ENCODE measurements at regions not wholly inside any gene's neighbourhood (a gene's known extent, or its start where the extent isn't known, plus 50 kb on each side); places are given as distances from the start of the nearest gene placed in this dataset.

- Histone ChIP-seq H3K4me2 (ENCODE audit: low read length) (no peak overlapping the region), H3K36me3 (ENCODE audit: control insufficient read depth, low read length) (no peaks in the 10 kb centered on the region), H3K27ac (ENCODE audit: low read depth, low read length) (no peak overlapping the region), H3F3A (ENCODE audit: control insufficient read depth, insufficient read depth) (no peaks in the 10 kb centered on the region), H3K27me3 (ENCODE audit: control insufficient read depth, low read length) (no peaks in the 10 kb centered on the region), H3K9me2 (replicated peaks; ENCODE audit: control insufficient read depth, low read length) (no peaks in the 10 kb centered on the region), H4K20me1 (ENCODE audit: control insufficient read depth, insufficient read depth, low read depth, low read length) (no peaks in the 10 kb centered on the region), H3K4me3 (ENCODE audit: low read length) (no peak overlapping the region), H3K4me1 (ENCODE audit: control insufficient read depth, low read length) (no peaks in the 10 kb centered on the region), H3K79me2 (ENCODE audit: control insufficient read depth, low read length) (no peaks in the 10 kb centered on the region), H3K9me3 (ENCODE audit: control insufficient read depth, insufficient read depth, low read length) (no peaks in the 10 kb centered on the region)
- TF ChIP-seq EZH2phosphoT487 (IDR thresholded peaks at IDR 0.05; ENCODE audit: borderline replicate concordance, low read length), result no peak
Observed at GRCh38 chr1:14308460-14308859, 290.0 kb upstream of the KAZN start.

- Histone ChIP-seq H3K4me1 (ENCODE audit: control insufficient read depth, low read length) (no peaks in the 10 kb centered on the region), H3K9me2 (replicated peaks; ENCODE audit: control insufficient read depth, low read length) (no peaks in the 10 kb centered on the region), H3K36me3 (ENCODE audit: control insufficient read depth, low read length) (no peaks in the 10 kb centered on the region), H3K27ac (ENCODE audit: low read depth, low read length) (no peak overlapping the region), H3K79me2 (ENCODE audit: control insufficient read depth, low read length) (no peaks in the 10 kb centered on the region), H3K4me2 (ENCODE audit: low read length) (no peak overlapping the region), H3K4me3 (ENCODE audit: low read length) (no peak overlapping the region), H3F3A (ENCODE audit: control insufficient read depth, insufficient read depth) (no peaks in the 10 kb centered on the region), H3K27me3 (ENCODE audit: control insufficient read depth, low read length) (no peaks in the 10 kb centered on the region), H4K20me1 (ENCODE audit: control insufficient read depth, insufficient read depth, low read depth, low read length) (no peaks in the 10 kb centered on the region), H3K9me3 (ENCODE audit: control insufficient read depth, insufficient read depth, low read length) (no peaks in the 10 kb centered on the region)
- TF ChIP-seq EZH2phosphoT487 (IDR thresholded peaks at IDR 0.05; ENCODE audit: borderline replicate concordance, low read length), result no peak
- TF ChIP-seq CTCF (IDR thresholded peaks at IDR 0.05; ENCODE audit: low read depth, low read length, poor library complexity, severe bottlenecking), result no peak
Observed at GRCh38 chr1:14309984-14310383, 288.5 kb upstream of the KAZN start.

- no peaks in the 10 kb centered on the region for H3K27me3 ChIP-seq (ENCODE audit: control insufficient read depth, low read length)
- no peaks in the 10 kb centered on the region for H3K4me1 ChIP-seq (ENCODE audit: control insufficient read depth, low read length)
- no peaks in the 10 kb centered on the region for H3K9me3 ChIP-seq (ENCODE audit: control insufficient read depth, insufficient read depth, low read length)
- TF ChIP-seq CTCF (IDR thresholded peaks at IDR 0.05; ENCODE audit: low read depth, low read length, poor library complexity, severe bottlenecking) (no peak), EZH2phosphoT487 (IDR thresholded peaks at IDR 0.05; ENCODE audit: borderline replicate concordance, low read length) (no peak)
- H4K20me1 ChIP-seq (ENCODE audit: control insufficient read depth, insufficient read depth, low read depth, low read length), result no peaks in the 10 kb centered on the region
- H3K4me3 ChIP-seq (ENCODE audit: low read length), result no peak overlapping the region
- no peaks in the 10 kb centered on the region for H3K79me2 ChIP-seq (ENCODE audit: control insufficient read depth, low read length)
- no peaks in the 10 kb centered on the region for H3K9me2 ChIP-seq (replicated peaks; ENCODE audit: control insufficient read depth, low read length)
- no peaks in the 10 kb centered on the region for H3F3A ChIP-seq (ENCODE audit: control insufficient read depth, insufficient read depth)
- no peak overlapping the region for H3K4me2 ChIP-seq (ENCODE audit: low read length)
- H3K27ac ChIP-seq (ENCODE audit: low read depth, low read length), result no peak overlapping the region
- H3K36me3 ChIP-seq (ENCODE audit: control insufficient read depth, low read length), result no peaks in the 10 kb centered on the region
Observed at GRCh38 chr1:14310476-14310875, 288.0 kb upstream of the KAZN start.

- TF ChIP-seq CTCF (IDR thresholded peaks at IDR 0.05; ENCODE audit: low read depth, low read length, poor library complexity, severe bottlenecking), result no peak
- no peak for TF ChIP-seq EZH2phosphoT487 (IDR thresholded peaks at IDR 0.05; ENCODE audit: borderline replicate concordance, low read length)
- H4K20me1 ChIP-seq (ENCODE audit: control insufficient read depth, insufficient read depth, low read depth, low read length), result no peaks in the 10 kb centered on the region
- H3K36me3 ChIP-seq (ENCODE audit: control insufficient read depth, low read length), result no peaks in the 10 kb centered on the region
- no peak overlapping the region for H3K4me3 ChIP-seq (ENCODE audit: low read length)
- no peaks in the 10 kb centered on the region for H3F3A ChIP-seq (ENCODE audit: control insufficient read depth, insufficient read depth)
- no peaks in the 10 kb centered on the region for H3K9me3 ChIP-seq (ENCODE audit: control insufficient read depth, insufficient read depth, low read length)
- no peaks in the 10 kb centered on the region for H3K9me2 ChIP-seq (replicated peaks; ENCODE audit: control insufficient read depth, low read length)
- no peak overlapping the region for H3K27ac ChIP-seq (ENCODE audit: low read depth, low read length)
- no peak overlapping the region for H3K4me2 ChIP-seq (ENCODE audit: low read length)
- H3K79me2 ChIP-seq (ENCODE audit: control insufficient read depth, low read length), result no peaks in the 10 kb centered on the region
- H3K27me3 ChIP-seq (ENCODE audit: control insufficient read depth, low read length), result no peaks in the 10 kb centered on the region
- H3K4me1 ChIP-seq (ENCODE audit: control insufficient read depth, low read length), result no peaks in the 10 kb centered on the region
Observed at GRCh38 chr1:14313731-14314431, 284.6 kb upstream of the KAZN start.

Measured in DOHH2 (cell line).